ENCODE measurements at regions not wholly inside any gene's neighbourhood (a gene's known extent, or its start where the extent isn't known, plus 50 kb on each side); places are given as distances from the start of the nearest gene placed in this dataset.

DNA sequence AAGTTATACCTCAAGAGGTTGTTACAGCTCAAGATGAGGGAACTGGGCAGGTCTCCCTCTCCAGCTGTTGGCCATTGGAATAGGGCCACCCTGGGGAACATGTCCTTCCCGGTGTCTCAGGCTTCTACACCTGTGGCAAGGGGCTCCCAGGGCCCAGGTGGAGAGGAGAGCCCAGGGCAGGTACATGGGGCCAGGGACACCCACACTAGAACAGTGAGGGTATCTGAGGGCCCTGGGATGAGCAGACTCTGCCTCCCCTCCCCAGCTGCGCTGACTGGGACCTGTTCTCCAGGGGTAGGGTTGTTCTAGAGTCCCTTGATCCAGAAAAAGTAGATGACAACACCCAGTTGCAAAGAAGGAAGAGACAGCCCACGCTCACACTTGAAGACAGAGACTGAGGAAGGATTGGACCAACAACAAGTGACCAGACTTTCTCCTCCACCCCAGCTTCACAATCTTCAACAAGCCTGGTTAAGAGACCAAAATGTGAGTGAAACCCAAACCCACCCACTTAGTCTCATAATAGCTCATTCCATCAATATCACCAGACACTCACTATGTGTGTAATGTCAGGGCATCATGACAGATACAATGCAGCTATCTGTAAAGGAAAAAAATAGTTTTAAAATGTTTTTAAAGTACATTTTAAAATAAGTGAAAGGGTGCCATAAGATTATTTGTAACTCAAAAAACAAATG lies 439.3 kb downstream of the NPHP4 start:
- intact Hi-C loops (cut with DNase I), result no loop called here
- Histone ChIP-seq H3K27me3 (no peaks in the 10 kb centered on the region), H3K27ac (no peak overlapping the region), H3K36me3 (no peaks in the 10 kb centered on the region), H3K4me1 (no peaks in the 10 kb centered on the region), H3K4me3 (no peak overlapping the region), H3K9me3 (no peaks in the 10 kb centered on the region)
- WGBS (ENCODE audit: insufficient coverage, low coverage, low lambda C conversion rate, missing lambda C conversion rate), result 16% methylated on average over 2 of the region's 3 CpGs
- peak in 1 of 4 donors; percentile 32 for ATAC-seq
- no peak for TF ChIP-seq POLR2A (IDR thresholded peaks at IDR 0.05)
- TF ChIP-seq, protein P1, sequence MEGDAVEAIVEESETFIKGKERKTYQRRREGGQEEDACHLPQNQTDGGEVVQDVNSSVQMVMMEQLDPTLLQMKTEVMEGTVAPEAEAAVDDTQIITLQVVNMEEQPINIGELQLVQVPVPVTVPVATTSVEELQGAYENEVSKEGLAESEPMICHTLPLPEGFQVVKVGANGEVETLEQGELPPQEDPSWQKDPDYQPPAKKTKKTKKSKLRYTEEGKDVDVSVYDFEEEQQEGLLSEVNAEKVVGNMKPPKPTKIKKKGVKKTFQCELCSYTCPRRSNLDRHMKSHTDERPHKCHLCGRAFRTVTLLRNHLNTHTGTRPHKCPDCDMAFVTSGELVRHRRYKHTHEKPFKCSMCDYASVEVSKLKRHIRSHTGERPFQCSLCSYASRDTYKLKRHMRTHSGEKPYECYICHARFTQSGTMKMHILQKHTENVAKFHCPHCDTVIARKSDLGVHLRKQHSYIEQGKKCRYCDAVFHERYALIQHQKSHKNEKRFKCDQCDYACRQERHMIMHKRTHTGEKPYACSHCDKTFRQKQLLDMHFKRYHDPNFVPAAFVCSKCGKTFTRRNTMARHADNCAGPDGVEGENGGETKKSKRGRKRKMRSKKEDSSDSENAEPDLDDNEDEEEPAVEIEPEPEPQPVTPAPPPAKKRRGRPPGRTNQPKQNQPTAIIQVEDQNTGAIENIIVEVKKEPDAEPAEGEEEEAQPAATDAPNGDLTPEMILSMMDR (IDR thresholded peaks at IDR 0.05), result no peak
- no peak for DNase-seq

DNA sequence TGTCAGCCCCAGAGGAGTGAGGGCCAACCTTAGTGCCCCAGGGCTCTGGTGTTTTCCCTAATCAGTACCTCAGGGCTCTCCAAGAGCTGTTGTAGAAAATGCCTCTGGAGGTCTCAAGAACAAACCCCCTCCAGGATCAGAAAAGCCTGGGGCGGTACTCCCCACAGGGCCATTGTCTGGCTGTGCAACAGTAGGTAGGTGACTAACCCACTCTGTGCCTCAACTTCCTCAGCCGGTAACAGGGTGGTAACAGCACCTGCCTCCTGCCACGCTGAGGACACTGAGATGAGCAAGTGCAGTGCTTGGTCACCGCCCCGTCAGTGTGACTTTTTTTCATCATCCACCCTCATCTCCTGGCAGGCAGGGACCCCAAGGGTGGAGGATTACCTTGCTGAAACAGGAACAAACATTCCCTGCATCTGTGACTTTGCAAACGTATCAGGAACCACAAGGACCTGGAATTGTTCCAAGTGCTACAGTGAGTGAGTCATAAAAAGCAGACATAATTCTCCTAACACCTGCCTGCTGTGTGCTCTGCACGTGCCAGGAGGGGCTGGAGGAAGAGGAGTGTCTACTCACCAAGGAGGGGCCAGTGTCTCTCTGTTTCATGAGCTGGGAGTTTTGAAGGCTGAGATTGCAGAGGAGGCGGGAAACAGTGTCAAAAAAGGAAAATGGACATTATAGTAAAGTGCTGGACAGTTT lies 440.8 kb downstream of the NPHP4 start:
- WGBS (ENCODE audit: insufficient coverage, low coverage, low lambda C conversion rate, missing lambda C conversion rate), result 25% methylated on average over 6 of the region's 8 CpGs
- intact Hi-C loops (cut with DNase I), result no loop called here
- Histone ChIP-seq H3K9me3 (no peaks in the 10 kb centered on the region), H3K27me3 (no peaks in the 10 kb centered on the region), H3K4me3 (no peak overlapping the region), H3K4me1 (no peaks in the 10 kb centered on the region), H3K27ac (no peak overlapping the region), H3K36me3 (no peaks in the 10 kb centered on the region)
- DNase-seq (no peak), ATAC-seq (no peak)
- TF ChIP-seq POLR2A (IDR thresholded peaks at IDR 0.05), result no peak
- TF ChIP-seq, protein P1 (IDR thresholded peaks at IDR 0.05), result no peak

GRCh38 chr1:5548266-5548665 lies 444.0 kb downstream of the NPHP4 start:
- TF ChIP-seq POLR2A (IDR thresholded peaks at IDR 0.05), result no peak
- TF ChIP-seq, protein P1 (IDR thresholded peaks at IDR 0.05), result no peak
- no peaks in the 10 kb centered on the region for H3K4me1 ChIP-seq
- no peaks in the 10 kb centered on the region for H3K27me3 ChIP-seq
- ATAC-seq (no peak), DNase-seq (no peak)
- no peaks in the 10 kb centered on the region for H3K36me3 ChIP-seq
- no peaks in the 10 kb centered on the region for H3K9me3 ChIP-seq
- intact Hi-C loops (cut with DNase I), result no loop called here
- no peak overlapping the region for H3K27ac ChIP-seq
- no peak overlapping the region for H3K4me3 ChIP-seq

DNA sequence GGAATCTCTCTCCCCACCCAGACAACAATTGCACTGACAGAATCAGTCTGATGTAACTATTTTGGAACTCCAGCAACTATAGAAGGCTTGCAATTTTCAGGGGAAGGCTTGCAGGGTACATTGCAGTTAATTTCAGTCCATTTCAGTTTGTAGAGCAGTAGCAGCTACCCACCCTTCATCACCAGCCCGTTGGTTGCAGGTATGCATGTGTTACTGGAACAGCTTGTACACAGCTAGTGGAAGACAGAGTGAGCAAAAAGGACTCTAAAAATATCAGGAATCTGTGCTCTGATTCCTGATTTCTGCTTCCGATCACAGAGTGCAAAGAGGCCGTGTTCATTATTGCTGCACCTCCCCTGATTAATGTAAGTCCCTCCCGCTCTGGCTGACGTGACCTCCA lies 449.0 kb downstream of the NPHP4 start:
- DNase-seq (no peak), ATAC-seq (no peak)
- Histone ChIP-seq H3K4me1 (no peaks in the 10 kb centered on the region), H3K9me3 (no peaks in the 10 kb centered on the region), H3K36me3 (no peaks in the 10 kb centered on the region), H3K4me3 (no peak overlapping the region), H3K27me3 (no peaks in the 10 kb centered on the region), H3K27ac (no peak overlapping the region)
- intact Hi-C loops (cut with DNase I), result no loop called here
- TF ChIP-seq, protein P1 (IDR thresholded peaks at IDR 0.05), result no peak
- no peak for TF ChIP-seq POLR2A (IDR thresholded peaks at IDR 0.05)
- WGBS (ENCODE audit: insufficient coverage, low coverage, low lambda C conversion rate, missing lambda C conversion rate), result 31% methylated on average over 5 of the region's 5 CpGs

Data from right lobe of liver (tissue), 6 donors.